Immature natural killer cell (primary cell): ENCODE measurements at regions not wholly inside any gene's neighbourhood (a gene's known extent, or its start where the extent isn't known, plus 50 kb on each side); places are given as distances from the start of the nearest gene placed in this dataset.
"Not testable (repeated sequence)": the region's sequence is repeated elsewhere in the genome, so short reads cannot be mapped to it uniquely, and the experiment has no call there.

ENCODE experiments used
- DNase-seq, 3 donors: peaks; one replicate each; pipeline ENCODE4 v3.0.0; 2022; ENCODE audit warnings: mixed read lengths in 1 of 3
- H3K27ac Mint-ChIP-seq, 6 donors: one replicate each; pipeline ENCODE4 v1.8.0; 2020; ENCODE audit warnings: mixed read lengths in 6 of 6, mild to moderate bottlenecking in 5 of 6, inconsistent platforms in 4 of 6, moderate library complexity in 3 of 6
- H3K27me3 Mint-ChIP-seq, 3 donors: one replicate each; pipeline ENCODE4 v1.8.0; 2020 to 2021; ENCODE audit warnings: low read depth in 3 of 3, mild to moderate bottlenecking in 3 of 3, mixed read lengths in 3 of 3, moderate library complexity in 3 of 3, inconsistent platforms in 1 of 3
- H3K36me3 Mint-ChIP-seq, 3 donors: one replicate each; pipeline ENCODE4 v1.8.0; 2020; ENCODE audit warnings: mixed read lengths in 3 of 3, inconsistent platforms in 2 of 3, mild to moderate bottlenecking in 2 of 3
- H3K4me1 Mint-ChIP-seq, 2 donors: one replicate each; pipeline ENCODE4 v1.8.0; 2020; ENCODE audit warnings: inconsistent platforms in 2 of 2, mild to moderate bottlenecking in 2 of 2, mixed read lengths in 2 of 2, moderate library complexity in 1 of 2
- H3K4me3 Mint-ChIP-seq, 5 donors: one replicate each; pipeline ENCODE4 v1.8.0; 2020; ENCODE audit warnings: mild to moderate bottlenecking in 5 of 5, mixed read lengths in 5 of 5, inconsistent platforms in 3 of 5, moderate library complexity in 3 of 5
- H3K9me3 Mint-ChIP-seq, 6 donors: one replicate each; pipeline ENCODE4 v1.8.0; 2020; ENCODE audit warnings: mild to moderate bottlenecking in 6 of 6, mixed read lengths in 6 of 6, inconsistent platforms in 4 of 6, moderate library complexity in 3 of 6

GRCh38 chr6:115456848-115457247 is 603.8 kb downstream of the FRK start:
- Mint-ChIP-seq H3K27ac (no peak overlapping the region), H3K4me1 (no peaks in the 10 kb centered on the region), H3K4me3 (no peak overlapping the region), H3K27me3 (no peaks in the 10 kb centered on the region), H3K36me3 (peaks cover 0 to 3% (median 0%) of the 10 kb centered on the region in 3 donors), H3K9me3 (peaks cover 0 to 25% (median 7%) of the 10 kb centered on the region in 6 donors)
- no peak for DNase-seq

- DNase-seq = no peak
- Mint-ChIP-seq H3K4me1 (no peaks in the 10 kb centered on the region), H3K27ac (no peak overlapping the region), H3K9me3 (peaks cover 2 to 24% (median 22%) of the 10 kb centered on the region in 6 donors), H3K4me3 (no peak overlapping the region), H3K36me3 (no peaks in the 10 kb centered on the region), H3K27me3 (no peaks in the 10 kb centered on the region)
These were observed 616.7 kb downstream of the FRK start for GRCh38 chr6:115443825-115444478.

GRCh38 chr6:115442323-115442722 is 618.4 kb downstream of the FRK start:
- DNase-seq = no peak
- no peak overlapping the region for H3K27ac Mint-ChIP-seq

GRCh38 chr6:115441651-115442050 is 619.0 kb downstream of the FRK start:
- Mint-ChIP-seq H3K4me3 (no peak overlapping the region), H3K36me3 (peaks cover 0 to 4% (median 0%) of the 10 kb centered on the region in 3 donors), H3K4me1 (no peaks in the 10 kb centered on the region), H3K27ac (no peak overlapping the region), H3K27me3 (no peaks in the 10 kb centered on the region), H3K9me3 (peaks cover 10 to 31% (median 25%) of the 10 kb centered on the region in 6 donors)
- no peak for DNase-seq

More at GRCh38 chr6:115442323-115442722, 618.4 kb downstream of the FRK start:
- Mint-ChIP-seq H3K27me3 (no peaks in the 10 kb centered on the region), H3K9me3 (peaks cover 10 to 32% (median 27%) of the 10 kb centered on the region in 6 donors), H3K4me3 (no peak overlapping the region), H3K36me3 (peaks cover 0 to 4% (median 0%) of the 10 kb centered on the region in 3 donors), H3K4me1 (no peaks in the 10 kb centered on the region)

GRCh38 chr6:115415378-115415777 is 645.3 kb downstream of the FRK start:
- Mint-ChIP-seq H3K4me1 (no peaks in the 10 kb centered on the region), H3K36me3 (no peaks in the 10 kb centered on the region), H3K9me3 (peaks cover 8 to 50% (median 17%) of the 10 kb centered on the region in 6 donors), H3K27me3 (peaks cover 0 to 2% (median 0%) of the 10 kb centered on the region in 3 donors), H3K27ac (no peak overlapping the region), H3K4me3 (no peak overlapping the region)
- DNase-seq = no peak

GRCh38 chr6:115414916-115415315 is 645.8 kb downstream of the FRK start:
- H3K27me3 Mint-ChIP-seq, H3K4me1 Mint-ChIP-seq, H3K4me3 Mint-ChIP-seq: not testable (repeated sequence)

GRCh38 chr6:115411756-115412155 is 648.9 kb downstream of the FRK start:
- Mint-ChIP-seq H3K4me1 (no peaks in the 10 kb centered on the region), H3K27ac (no peak overlapping the region), H3K4me3 (no peak overlapping the region), H3K27me3 (peaks cover 0 to under 1% (median 0%) of the 10 kb centered on the region in 3 donors), H3K9me3 (peaks cover 10 to 54% (median 28%) of the 10 kb centered on the region in 6 donors), H3K36me3 (no peaks in the 10 kb centered on the region)
- DNase-seq = no peak

More at GRCh38 chr6:115414916-115415315, 645.8 kb downstream of the FRK start:
- H3K36me3 Mint-ChIP-seq, H3K27ac Mint-ChIP-seq, DNase-seq: not testable (repeated sequence)
- H3K9me3 Mint-ChIP-seq = peaks cover 8 to 51% (median 18%) of the 10 kb centered on the region in 6 donors

- H3K9me3 Mint-ChIP-seq = peaks cover 13 to 60% (median 35%) of the 10 kb centered on the region in 6 donors
- H3K27me3 Mint-ChIP-seq = peaks cover 0 to 3% (median 0%) of the 10 kb centered on the region in 3 donors
- H3K4me1 Mint-ChIP-seq = no peaks in the 10 kb centered on the region
- H3K27ac Mint-ChIP-seq = no peak overlapping the region
- no peaks in the 10 kb centered on the region for H3K36me3 Mint-ChIP-seq
- no peak for DNase-seq
- no peak overlapping the region for H3K4me3 Mint-ChIP-seq
These were observed 656.2 kb downstream of the FRK start for GRCh38 chr6:115404446-115404845.

GRCh38 chr6:115398607-115399006 is 662.1 kb downstream of the FRK start:
- H3K36me3 Mint-ChIP-seq = peaks cover 0 to 3% (median 0%) of the 10 kb centered on the region in 3 donors
- no peak overlapping the region for H3K27ac Mint-ChIP-seq
- peaks cover 0 to 3% (median 0%) of the 10 kb centered on the region in 3 donors for H3K27me3 Mint-ChIP-seq
- no peaks in the 10 kb centered on the region for H3K4me1 Mint-ChIP-seq
- H3K4me3 Mint-ChIP-seq = no peak overlapping the region
- DNase-seq = no peak
- H3K9me3 Mint-ChIP-seq = peaks cover 13 to 45% (median 34%) of the 10 kb centered on the region in 6 donors

GRCh38 chr6:115396112-115396906 is 664.4 kb downstream of the FRK start:
- H3K27me3 Mint-ChIP-seq = no peaks in the 10 kb centered on the region
- DNase-seq = no peak
- no peaks in the 10 kb centered on the region for H3K4me1 Mint-ChIP-seq
- H3K36me3 Mint-ChIP-seq = peaks cover 0 to 3% (median 0%) of the 10 kb centered on the region in 3 donors
- peaks cover 11 to 56% (median 39%) of the 10 kb centered on the region in 6 donors for H3K9me3 Mint-ChIP-seq
- no peak overlapping the region for H3K4me3 Mint-ChIP-seq
- no peak overlapping the region for H3K27ac Mint-ChIP-seq

- peaks cover 0 to 8% (median 0%) of the 10 kb centered on the region in 3 donors for H3K36me3 Mint-ChIP-seq
- no peak for DNase-seq
- no peaks in the 10 kb centered on the region for H3K27me3 Mint-ChIP-seq
- no peak overlapping the region for H3K27ac Mint-ChIP-seq
- H3K4me3 Mint-ChIP-seq = no peak overlapping the region
- no peaks in the 10 kb centered on the region for H3K4me1 Mint-ChIP-seq
- H3K9me3 Mint-ChIP-seq = peaks cover 11 to 67% (median 56%) of the 10 kb centered on the region in 6 donors
These were observed 666.9 kb downstream of the FRK start for GRCh38 chr6:115393821-115394220.

GRCh38 chr6:115370202-115370601 is 690.5 kb downstream of the FRK start:
- H3K4me1 Mint-ChIP-seq = no peaks in the 10 kb centered on the region

GRCh38 chr6:115365783-115366182 is 694.9 kb downstream of the FRK start:
- Mint-ChIP-seq H3K36me3 (peaks cover 0 to 4% (median 0%) of the 10 kb centered on the region in 3 donors), H3K27ac (no peak overlapping the region), H3K9me3 (peaks cover 22 to 69% (median 41%) of the 10 kb centered on the region in 6 donors), H3K4me1 (no peaks in the 10 kb centered on the region), H3K27me3 (peaks cover 0 to 2% (median 0%) of the 10 kb centered on the region in 3 donors), H3K4me3 (no peak overlapping the region)
- no peak for DNase-seq

More at GRCh38 chr6:115370202-115370601, 690.5 kb downstream of the FRK start:
- H3K27me3 Mint-ChIP-seq = peaks cover 0 to 2% (median 0%) of the 10 kb centered on the region in 3 donors
- no peak overlapping the region for H3K27ac Mint-ChIP-seq
- no peak overlapping the region for H3K4me3 Mint-ChIP-seq
- H3K36me3 Mint-ChIP-seq = no peaks in the 10 kb centered on the region
- DNase-seq = no peak
- H3K9me3 Mint-ChIP-seq = peaks cover 20 to 67% (median 39%) of the 10 kb centered on the region in 6 donors

GRCh38 chr6:115363379-115363778 is 697.3 kb downstream of the FRK start:
- peaks cover 0 to 4% (median 0%) of the 10 kb centered on the region in 3 donors for H3K36me3 Mint-ChIP-seq
- H3K9me3 Mint-ChIP-seq = peaks cover 13 to 51% (median 32%) of the 10 kb centered on the region in 6 donors
- H3K4me3 Mint-ChIP-seq = no peak overlapping the region
- no peak overlapping the region for H3K27ac Mint-ChIP-seq
- H3K4me1 Mint-ChIP-seq = no peaks in the 10 kb centered on the region
- DNase-seq = no peak
- peaks cover 0 to 2% (median 0%) of the 10 kb centered on the region in 3 donors for H3K27me3 Mint-ChIP-seq
